ENCODE measurements at regions not wholly inside any gene's neighbourhood (a gene's known extent, or its start where the extent isn't known, plus 50 kb on each side); places are given as distances from the start of the nearest gene placed in this dataset.
"Not testable (repeated sequence)": the region's sequence is repeated elsewhere in the genome, so short reads cannot be mapped to it uniquely, and the experiment has no call there.

GRCh38 chr6:91196729-91197128 lies 609.9 kb upstream of the MAP3K7 start:
- H3K4me3 ChIP-seq (ENCODE audit: low read depth, low read length): no peak overlapping the region
- DNase-seq (ENCODE audit: low read depth): no peak
- no peak for TF ChIP-seq CTCF (IDR thresholded peaks at IDR 0.05; ENCODE audit: low read depth, low read length, missing control alignments)

- DNase-seq (ENCODE audit: low read depth): no peak
- H3K4me3 ChIP-seq (ENCODE audit: low read depth, low read length): no peak overlapping the region
- no peak for TF ChIP-seq CTCF (IDR thresholded peaks at IDR 0.05; ENCODE audit: low read depth, low read length, missing control alignments)
Measured at GRCh38 chr6:91193446-91193845, 606.6 kb upstream of the MAP3K7 start.

- H3K4me3 ChIP-seq (ENCODE audit: low read depth, low read length); DNase-seq (ENCODE audit: low read depth): not testable (repeated sequence)
Measured at GRCh38 chr6:91190041-91190440, 603.2 kb upstream of the MAP3K7 start.

DNA sequence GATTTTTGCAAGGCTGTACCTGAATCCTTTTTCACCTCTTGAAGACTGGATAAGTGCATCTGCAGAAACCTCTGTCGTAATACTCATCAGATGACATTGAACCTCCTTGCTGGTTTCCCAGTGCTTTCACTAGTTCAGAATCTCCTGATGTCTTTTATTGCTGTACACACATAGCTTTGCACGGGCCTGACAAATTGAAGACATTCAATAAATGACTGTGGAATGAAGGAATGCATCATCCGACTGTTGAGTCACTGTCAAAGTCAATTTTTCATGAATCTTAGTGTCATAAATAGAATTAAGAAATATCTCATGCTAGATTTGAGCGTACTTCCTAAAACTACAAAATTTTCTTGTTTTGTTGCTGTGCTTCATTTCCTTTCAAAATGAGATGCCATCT lies 598.2 kb upstream of the MAP3K7 start:
- no peak for DNase-seq (ENCODE audit: low read depth)
- TF ChIP-seq CTCF (IDR thresholded peaks at IDR 0.05; ENCODE audit: low read depth, low read length, missing control alignments): no peak
- H3K4me3 ChIP-seq (ENCODE audit: low read depth, low read length): no peak overlapping the region

GRCh38 chr6:91181416-91181815 lies 594.5 kb upstream of the MAP3K7 start:
- no peak overlapping the region for H3K4me3 ChIP-seq (ENCODE audit: low read depth, low read length)
- DNase-seq (ENCODE audit: low read depth): no peak
- TF ChIP-seq CTCF (IDR thresholded peaks at IDR 0.05; ENCODE audit: low read depth, low read length, missing control alignments): no peak

DNA sequence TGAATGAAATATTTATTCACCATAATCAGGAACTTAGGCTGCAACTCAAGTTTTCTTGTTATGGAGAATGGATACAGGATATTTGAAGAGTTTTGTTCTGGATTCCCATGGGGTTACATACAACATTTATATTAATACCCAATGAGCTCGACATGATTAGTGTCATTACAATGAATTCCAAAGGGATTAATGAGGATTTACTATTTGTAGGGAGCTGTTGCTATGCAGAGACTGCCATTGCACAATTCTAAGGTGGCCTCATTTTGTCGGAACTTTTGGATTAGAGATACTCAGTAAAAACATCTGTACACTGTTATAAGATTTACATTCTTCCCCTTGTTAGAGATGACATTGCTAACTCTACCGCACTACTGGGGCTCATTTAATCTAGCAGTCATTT lies 586.8 kb upstream of the MAP3K7 start:
- TF ChIP-seq CTCF (IDR thresholded peaks at IDR 0.05; ENCODE audit: low read depth, low read length, missing control alignments): no peak

GRCh38 chr6:91173186-91173585 lies 586.3 kb upstream of the MAP3K7 start:
- DNase-seq (ENCODE audit: low read depth): no peak
- H3K4me3 ChIP-seq (ENCODE audit: low read depth, low read length): no peak overlapping the region
- TF ChIP-seq CTCF (IDR thresholded peaks at IDR 0.05; ENCODE audit: low read depth, low read length, missing control alignments): no peak

More for the DNA sequence above, 586.8 kb upstream of the MAP3K7 start:
- H3K4me3 ChIP-seq (ENCODE audit: low read depth, low read length): no peak overlapping the region
- no peak for DNase-seq (ENCODE audit: low read depth)
